ENCODE measurements at regions not wholly inside any gene's neighbourhood (a gene's known extent, or its start where the extent isn't known, plus 50 kb on each side); places are given as distances from the start of the nearest gene placed in this dataset.

DNA sequence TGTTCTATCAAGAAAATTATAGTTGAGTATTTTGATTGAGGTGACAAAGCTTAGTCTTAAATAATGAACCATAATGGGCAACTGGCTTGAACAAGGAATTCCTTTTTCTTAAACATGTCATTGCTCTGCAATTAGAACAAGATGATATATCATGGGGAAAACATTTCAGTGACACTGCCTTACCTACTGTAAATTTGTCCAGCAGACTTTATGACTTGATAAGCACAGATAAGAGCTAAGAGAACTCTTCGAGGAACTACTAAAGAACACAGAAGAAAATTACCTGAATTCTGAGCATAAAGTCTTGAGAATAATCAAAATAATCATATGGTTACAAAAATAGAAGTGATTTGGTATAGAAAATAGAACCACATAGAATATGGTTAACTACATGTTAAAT, 257.8 kb downstream of the PDHA2 start:
- H3K4me3 Mint-ChIP-seq, result no peak overlapping the region
- no peak for ATAC-seq
- H3K27me3 Mint-ChIP-seq, result no peaks in the 10 kb centered on the region
- H3K27ac Mint-ChIP-seq, result no peak overlapping the region
- H3K36me3 Mint-ChIP-seq (ENCODE audit: low read depth), result no peaks in the 10 kb centered on the region
- TF ChIP-seq, protein P1, sequence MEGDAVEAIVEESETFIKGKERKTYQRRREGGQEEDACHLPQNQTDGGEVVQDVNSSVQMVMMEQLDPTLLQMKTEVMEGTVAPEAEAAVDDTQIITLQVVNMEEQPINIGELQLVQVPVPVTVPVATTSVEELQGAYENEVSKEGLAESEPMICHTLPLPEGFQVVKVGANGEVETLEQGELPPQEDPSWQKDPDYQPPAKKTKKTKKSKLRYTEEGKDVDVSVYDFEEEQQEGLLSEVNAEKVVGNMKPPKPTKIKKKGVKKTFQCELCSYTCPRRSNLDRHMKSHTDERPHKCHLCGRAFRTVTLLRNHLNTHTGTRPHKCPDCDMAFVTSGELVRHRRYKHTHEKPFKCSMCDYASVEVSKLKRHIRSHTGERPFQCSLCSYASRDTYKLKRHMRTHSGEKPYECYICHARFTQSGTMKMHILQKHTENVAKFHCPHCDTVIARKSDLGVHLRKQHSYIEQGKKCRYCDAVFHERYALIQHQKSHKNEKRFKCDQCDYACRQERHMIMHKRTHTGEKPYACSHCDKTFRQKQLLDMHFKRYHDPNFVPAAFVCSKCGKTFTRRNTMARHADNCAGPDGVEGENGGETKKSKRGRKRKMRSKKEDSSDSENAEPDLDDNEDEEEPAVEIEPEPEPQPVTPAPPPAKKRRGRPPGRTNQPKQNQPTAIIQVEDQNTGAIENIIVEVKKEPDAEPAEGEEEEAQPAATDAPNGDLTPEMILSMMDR (IDR thresholded peaks at IDR 0.05), result no peak
- peaks cover 3% of the 10 kb centered on the region for H3K9me3 Mint-ChIP-seq
- POLR2A ChIA-PET, result no interaction called here
- intact Hi-C loops (cut with micrococcal nuclease), result no loop called here
- CTCF ChIA-PET, result no interaction called here
- DNase-seq, result no peak
- no peaks in the 10 kb centered on the region for H3K4me1 Mint-ChIP-seq (ENCODE audit: low read depth)

DNA sequence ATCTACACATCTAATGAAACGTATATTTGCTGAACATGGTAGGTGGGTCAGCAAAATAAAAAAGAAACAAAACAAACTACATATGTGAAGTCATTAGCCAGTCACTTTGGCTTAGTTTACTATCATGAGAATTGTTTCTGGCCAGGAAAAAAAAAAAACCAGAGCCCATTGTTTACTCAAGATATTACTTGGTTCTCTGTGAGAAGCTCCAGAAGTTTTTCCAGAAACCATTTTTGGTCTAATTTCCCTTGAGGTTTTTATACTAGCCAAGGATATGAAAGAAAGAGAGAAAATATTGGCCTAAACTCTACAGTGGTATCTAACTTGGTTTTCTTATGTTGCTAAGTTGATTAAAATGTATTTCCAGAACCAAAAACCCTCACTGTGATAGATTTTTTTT, 259.1 kb downstream of the PDHA2 start:
- TF ChIP-seq, protein P1 (IDR thresholded peaks at IDR 0.05), result no peak
- CTCF ChIA-PET, result interaction anchor here (1.1 kb wide), 1 partner anchor 27 kb away, joined by 3 read pairs; no protein-coding TSS in a partner anchor
- no peak for ATAC-seq
- intact Hi-C loops (cut with micrococcal nuclease), result no loop called here
- no peak for DNase-seq
- Mint-ChIP-seq H3K27ac (no peak overlapping the region), H3K9me3 (peaks cover 3% of the 10 kb centered on the region), H3K4me3 (no peak overlapping the region), H3K4me1 (ENCODE audit: low read depth) (no peaks in the 10 kb centered on the region), H3K27me3 (no peaks in the 10 kb centered on the region), H3K36me3 (ENCODE audit: low read depth) (no peaks in the 10 kb centered on the region)
- POLR2A ChIA-PET, result no interaction called here

DNA sequence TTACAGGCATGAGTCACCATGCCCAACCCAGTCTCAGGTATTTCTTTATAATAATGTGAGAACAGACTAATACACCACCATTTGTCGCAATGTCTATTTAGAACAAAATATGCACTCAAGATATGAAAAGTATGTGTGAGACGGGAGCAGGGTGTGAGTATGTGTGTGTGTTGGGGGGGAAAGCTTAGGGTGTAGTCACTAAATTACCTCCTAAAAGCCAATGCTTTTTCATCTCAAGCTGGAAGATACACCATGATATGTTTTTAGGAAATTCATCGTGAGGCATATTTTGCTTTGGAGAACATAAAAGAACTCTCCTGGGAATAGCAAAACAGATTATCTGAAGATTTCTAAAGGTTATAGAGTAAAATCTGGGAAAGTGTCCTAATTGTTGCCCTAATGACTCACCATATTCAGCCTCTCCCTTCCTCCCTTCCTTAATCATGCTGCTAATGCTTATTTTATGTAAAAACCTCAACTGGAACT, 262.7 kb downstream of the PDHA2 start:
- ATAC-seq (no peak), DNase-seq (no peak)
- no peak overlapping the region for H3K4me3 Mint-ChIP-seq
- POLR2A ChIA-PET, result no interaction called here
- TF ChIP-seq, protein P1 (IDR thresholded peaks at IDR 0.05), result no peak
- H3K36me3 Mint-ChIP-seq (ENCODE audit: low read depth), result no peaks in the 10 kb centered on the region
- H3K9me3 Mint-ChIP-seq, result peaks cover 3% of the 10 kb centered on the region
- no peaks in the 10 kb centered on the region for H3K27me3 Mint-ChIP-seq
- H3K27ac Mint-ChIP-seq, result no peak overlapping the region
- CTCF ChIA-PET, result no interaction called here
- H3K4me1 Mint-ChIP-seq (ENCODE audit: low read depth), result no peaks in the 10 kb centered on the region
- intact Hi-C loops (cut with micrococcal nuclease), result no loop called here

DNA sequence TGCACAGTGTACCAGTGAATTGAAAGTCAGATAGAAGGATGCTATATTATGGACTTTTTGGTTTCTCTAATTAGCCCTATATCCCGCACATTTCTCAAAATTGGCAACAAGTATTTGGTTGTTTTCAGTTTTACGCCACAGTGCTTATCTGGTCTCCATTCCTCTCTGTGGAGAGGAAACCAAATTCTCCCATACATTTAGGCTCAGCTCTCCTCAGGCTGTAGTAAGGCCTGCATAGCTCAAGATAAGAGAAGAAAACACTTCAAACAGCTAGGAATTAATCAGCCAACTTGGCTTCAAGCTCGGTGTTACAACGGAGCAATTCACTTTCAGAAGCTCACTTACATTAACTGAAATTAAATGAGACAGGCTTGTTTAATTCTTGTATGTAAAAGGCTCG, 263.2 kb downstream of the PDHA2 start:
- H3K9me3 Mint-ChIP-seq, result peaks cover 7% of the 10 kb centered on the region
- CTCF ChIA-PET, result interaction anchor here (0.7 kb wide), 1 partner anchor 472 kb away, joined by 3 read pairs; no protein-coding TSS in a partner anchor
- H3K27me3 Mint-ChIP-seq, result no peaks in the 10 kb centered on the region
- DNase-seq (no peak), ATAC-seq (no peak)
- POLR2A ChIA-PET, result no interaction called here
- no peak overlapping the region for H3K4me3 Mint-ChIP-seq
- H3K27ac Mint-ChIP-seq, result no peak overlapping the region
- H3K36me3 Mint-ChIP-seq (ENCODE audit: low read depth), result no peaks in the 10 kb centered on the region
- intact Hi-C loops (cut with micrococcal nuclease), result no loop called here
- TF ChIP-seq, protein P1 (IDR thresholded peaks at IDR 0.05), result no peak
- H3K4me1 Mint-ChIP-seq (ENCODE audit: low read depth), result no peaks in the 10 kb centered on the region

DNA sequence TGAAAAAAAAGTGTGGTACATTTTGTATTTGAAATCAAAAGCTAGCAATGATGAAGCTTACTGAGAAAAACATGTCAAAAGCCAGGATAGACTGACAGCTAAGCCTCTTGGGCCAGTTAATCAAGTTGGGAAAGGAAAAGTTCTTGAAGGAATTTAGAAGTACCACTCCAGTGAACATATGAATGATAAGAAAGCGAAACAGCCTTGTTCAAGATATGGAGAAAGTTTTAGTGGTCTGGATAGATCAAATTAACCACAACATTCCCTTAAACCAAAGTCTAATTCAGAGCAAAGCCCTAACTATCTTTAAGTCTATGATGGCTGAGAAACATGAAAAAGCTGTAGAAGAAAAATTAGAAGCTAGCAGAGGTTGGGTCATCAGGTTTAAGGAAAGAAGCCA, 268.3 kb downstream of the PDHA2 start:
- TF ChIP-seq, protein P1 (IDR thresholded peaks at IDR 0.05), result no peak
- H3K27ac Mint-ChIP-seq, result no peak overlapping the region
- no peak overlapping the region for H3K4me3 Mint-ChIP-seq
- CTCF ChIA-PET, result no interaction called here
- intact Hi-C loops (cut with micrococcal nuclease), result no loop called here
- peaks cover 8% of the 10 kb centered on the region for H3K9me3 Mint-ChIP-seq
- POLR2A ChIA-PET, result no interaction called here
- no peaks in the 10 kb centered on the region for H3K27me3 Mint-ChIP-seq
- H3K4me1 Mint-ChIP-seq (ENCODE audit: low read depth), result no peaks in the 10 kb centered on the region
- no peaks in the 10 kb centered on the region for H3K36me3 Mint-ChIP-seq (ENCODE audit: low read depth)
- ATAC-seq, result no peak
- DNase-seq, result no peak
